ENCODE measurements at regions not wholly inside any gene's neighbourhood (a gene's known extent, or its start where the extent isn't known, plus 50 kb on each side); places are given as distances from the start of the nearest gene placed in this dataset.

- no peak for DNase-seq (ENCODE audit: low read depth in 2 of 3, low spot score in 1 of 3)
These were observed 602.5 kb upstream of the SALL1 start for GRCh38 chr16:51753467-51754127.

GRCh38 chr16:51752438-51752995 lies 601.4 kb upstream of the SALL1 start:
- DNase-seq (ENCODE audit: low read depth in 2 of 3, low spot score in 1 of 3): no peak

GRCh38 chr16:51747329-51747728 lies 596.3 kb upstream of the SALL1 start:
- no peak for DNase-seq (ENCODE audit: low read depth in 2 of 3, low spot score in 1 of 3)

GRCh38 chr16:51734220-51734619 lies 583.1 kb upstream of the SALL1 start:
- DNase-seq (ENCODE audit: low read depth in 2 of 3, low spot score in 1 of 3): no peak

- no peak for DNase-seq (ENCODE audit: low read depth in 2 of 3, low spot score in 1 of 3)
These were observed 582.1 kb upstream of the SALL1 start for GRCh38 chr16:51733181-51733580.

GRCh38 chr16:51731160-51731559 lies 580.1 kb upstream of the SALL1 start:
- DNase-seq (ENCODE audit: low read depth in 2 of 3, low spot score in 1 of 3): no peak

GRCh38 chr16:51723036-51723724 lies 572.1 kb upstream of the SALL1 start:
- DNase-seq (ENCODE audit: low read depth in 2 of 3, low spot score in 1 of 3): no peak

GRCh38 chr16:51722467-51722866 lies 571.4 kb upstream of the SALL1 start:
- no peak for DNase-seq (ENCODE audit: low read depth in 2 of 3, low spot score in 1 of 3)

GRCh38 chr16:51719376-51719775 lies 568.3 kb upstream of the SALL1 start:
- DNase-seq (ENCODE audit: low read depth in 2 of 3, low spot score in 1 of 3): no peak

- no peak for DNase-seq (ENCODE audit: low read depth in 2 of 3, low spot score in 1 of 3)
These were observed 565.1 kb upstream of the SALL1 start for GRCh38 chr16:51716195-51716594.

- no peak for DNase-seq (ENCODE audit: low read depth in 2 of 3, low spot score in 1 of 3)
These were observed 562.4 kb upstream of the SALL1 start for GRCh38 chr16:51713502-51713901.

GRCh38 chr16:51710905-51711563 lies 560.0 kb upstream of the SALL1 start:
- no peak for DNase-seq (ENCODE audit: low read depth in 2 of 3, low spot score in 1 of 3)

GRCh38 chr16:51710186-51710585 lies 559.1 kb upstream of the SALL1 start:
- no peak for DNase-seq (ENCODE audit: low read depth in 2 of 3, low spot score in 1 of 3)

GRCh38 chr16:51708861-51709260 lies 557.8 kb upstream of the SALL1 start:
- no peak for DNase-seq (ENCODE audit: low read depth in 2 of 3, low spot score in 1 of 3)

GRCh38 chr16:51707666-51708065 lies 556.6 kb upstream of the SALL1 start:
- no peak for DNase-seq (ENCODE audit: low read depth in 2 of 3, low spot score in 1 of 3)

GRCh38 chr16:51705142-51705541 lies 554.1 kb upstream of the SALL1 start:
- no peak for DNase-seq (ENCODE audit: low read depth in 2 of 3, low spot score in 1 of 3)

- DNase-seq (ENCODE audit: low read depth in 2 of 3, low spot score in 1 of 3): no peak
These were observed 550.0 kb upstream of the SALL1 start for GRCh38 chr16:51701025-51701424.

- DNase-seq (ENCODE audit: low read depth in 2 of 3, low spot score in 1 of 3): no peak
These were observed 548.8 kb upstream of the SALL1 start for GRCh38 chr16:51699686-51700396.

- DNase-seq (ENCODE audit: low read depth in 2 of 3, low spot score in 1 of 3): no peak
These were observed 547.6 kb upstream of the SALL1 start for GRCh38 chr16:51698647-51699046.

GRCh38 chr16:51697454-51697853 lies 546.4 kb upstream of the SALL1 start:
- no peak for DNase-seq (ENCODE audit: low read depth in 2 of 3, low spot score in 1 of 3)

- no peak for DNase-seq (ENCODE audit: low read depth in 2 of 3, low spot score in 1 of 3)
These were observed 545.3 kb upstream of the SALL1 start for GRCh38 chr16:51696376-51696775.
